GM13977 (cell line): ENCODE measurements at regions not wholly inside any gene's neighbourhood (a gene's known extent, or its start where the extent isn't known, plus 50 kb on each side); places are given as distances from the start of the nearest gene placed in this dataset.
"Not testable (repeated sequence)": the region's sequence is repeated elsewhere in the genome, so short reads cannot be mapped to it uniquely, and the experiment has no call there.

Experiments
- DNase-seq: peaks from one replicate; pipeline ENCODE4 v3.0.0; 2012; ENCODE audit warnings: low spot score
- CTCF ChIP-seq: IDR thresholded peaks from 2 replicates; pipeline ENCODE4 v1.5.1; 2012; ENCODE audit warnings: mild to moderate bottlenecking, control low read depth; ENCODE audit not compliant: insufficient read depth; ENCODE audit errors: extremely low read depth, missing control alignments
- in situ Hi-C: fragments of 300-500 bp; cut with MboI; formaldehyde crosslinking; loops from one replicate; pipeline ENCODE4 v1.12.0; 2022; ENCODE audit warnings: low sequenced_read_pairs, low pct_unique_long_range_greater_than_20kb, mixed read lengths, inconsistent platforms; ENCODE audit not compliant: unreplicated experiment

GRCh38 chr2:17199741-17200140, 318.5 kb downstream of the RAD51AP2 start:
- in situ Hi-C loops: no loop called here
- no peak for DNase-seq
- TF ChIP-seq CTCF: no peak

- TF ChIP-seq CTCF: no peak
- in situ Hi-C loops: no loop called here
- no peak for DNase-seq
Observed at GRCh38 chr2:17196380-17196779, 321.9 kb downstream of the RAD51AP2 start.

GRCh38 chr2:17195016-17195415, 323.2 kb downstream of the RAD51AP2 start:
- in situ Hi-C loops: no loop called here
- DNase-seq: no peak
- TF ChIP-seq CTCF: no peak

- in situ Hi-C loops: no loop called here
- no peak for TF ChIP-seq CTCF
- DNase-seq: no peak
Observed at GRCh38 chr2:17194083-17194482, 324.2 kb downstream of the RAD51AP2 start.

- in situ Hi-C loops, DNase-seq: not testable (repeated sequence)
Observed at GRCh38 chr2:17193433-17193890, 324.8 kb downstream of the RAD51AP2 start.

GRCh38 chr2:17191223-17191622, 327.0 kb downstream of the RAD51AP2 start:
- in situ Hi-C loops: no loop called here
- TF ChIP-seq CTCF: no peak
- no peak for DNase-seq

GRCh38 chr2:17190527-17190926, 327.7 kb downstream of the RAD51AP2 start:
- no peak for DNase-seq
- in situ Hi-C loops: no loop called here
- no peak for TF ChIP-seq CTCF
